Medulla oblongata (tissue), 1 donor: ENCODE measurements at regions not wholly inside any gene's neighbourhood (a gene's known extent, or its start where the extent isn't known, plus 50 kb on each side); places are given as distances from the start of the nearest gene placed in this dataset.
"Not testable (repeated sequence)": the region's sequence is repeated elsewhere in the genome, so short reads cannot be mapped to it uniquely, and the experiment has no call there.

Source experiments
- DNase-seq: peaks from one replicate; pipeline ENCODE4 v3.0.0-alpha.2; 2015; ENCODE audit errors: extremely low spot score

DNA sequence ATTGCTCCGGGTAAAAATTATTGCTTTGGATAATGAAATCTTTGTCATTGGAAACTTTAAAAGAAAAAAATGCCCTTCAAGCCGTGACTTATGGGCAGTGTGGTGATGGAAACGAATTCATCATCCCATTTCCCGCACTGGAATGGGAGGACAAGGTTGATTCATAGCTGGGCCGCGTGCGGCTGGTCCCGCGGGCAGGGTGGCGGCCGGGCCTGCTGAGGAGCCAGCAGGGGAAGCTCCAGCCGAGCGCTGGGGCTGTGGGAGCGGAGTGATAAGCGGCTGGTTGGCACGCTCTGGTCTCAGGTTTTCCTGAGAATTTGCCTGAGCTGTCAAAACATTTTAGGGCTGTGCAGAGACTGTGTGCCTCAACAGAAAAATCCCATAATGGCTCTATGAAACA lies 351.7 kb downstream of the CDC5L start:
- no peak for DNase-seq

DNA sequence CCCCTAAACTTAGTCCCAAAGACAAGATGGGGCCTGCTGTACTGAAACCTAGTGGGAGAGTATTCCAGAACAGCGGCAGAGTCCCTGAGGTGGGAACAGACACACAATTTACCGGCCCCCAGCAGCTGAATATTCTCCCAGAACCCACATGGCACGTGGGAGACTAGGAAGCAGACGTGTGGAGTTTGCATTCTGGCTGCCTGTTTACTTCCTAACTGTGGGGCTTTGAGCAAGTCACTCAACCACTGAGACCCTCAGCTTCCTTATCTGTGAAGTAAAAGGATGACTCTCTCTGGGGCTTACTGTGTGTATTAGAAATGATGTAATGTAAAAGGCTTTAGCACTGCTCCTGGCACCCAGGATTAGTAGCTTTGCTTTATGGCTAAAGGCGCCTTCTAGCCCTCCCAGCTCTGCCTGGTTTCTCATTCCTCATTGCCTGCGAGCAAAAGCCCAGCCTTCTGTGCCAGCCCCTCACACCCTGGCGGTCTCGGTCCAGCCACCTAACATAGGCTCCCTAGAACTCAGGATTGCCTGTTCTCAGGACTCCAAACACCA lies 353.1 kb downstream of the CDC5L start:
- DNase-seq = no peak

DNA sequence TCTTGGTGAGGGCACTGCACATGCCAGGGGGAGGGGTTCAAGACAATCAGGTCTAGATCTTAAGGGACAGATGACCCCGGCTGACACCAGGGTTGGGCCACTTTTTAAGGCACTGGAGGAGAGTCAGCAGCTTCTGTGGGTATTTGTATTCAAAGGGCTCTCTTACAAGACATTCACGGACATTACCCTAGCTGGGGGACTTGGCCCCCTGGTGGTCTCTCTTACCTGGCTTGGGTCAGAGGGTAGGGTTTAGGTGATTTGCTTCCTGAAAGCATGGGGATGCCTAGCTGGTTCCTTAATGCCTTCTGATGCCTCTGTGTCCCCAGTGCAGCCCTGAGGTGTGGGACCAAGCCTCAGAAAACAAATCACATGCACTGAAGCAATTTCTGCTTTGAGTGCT lies 354.7 kb downstream of the CDC5L start:
- no peak for DNase-seq

DNA sequence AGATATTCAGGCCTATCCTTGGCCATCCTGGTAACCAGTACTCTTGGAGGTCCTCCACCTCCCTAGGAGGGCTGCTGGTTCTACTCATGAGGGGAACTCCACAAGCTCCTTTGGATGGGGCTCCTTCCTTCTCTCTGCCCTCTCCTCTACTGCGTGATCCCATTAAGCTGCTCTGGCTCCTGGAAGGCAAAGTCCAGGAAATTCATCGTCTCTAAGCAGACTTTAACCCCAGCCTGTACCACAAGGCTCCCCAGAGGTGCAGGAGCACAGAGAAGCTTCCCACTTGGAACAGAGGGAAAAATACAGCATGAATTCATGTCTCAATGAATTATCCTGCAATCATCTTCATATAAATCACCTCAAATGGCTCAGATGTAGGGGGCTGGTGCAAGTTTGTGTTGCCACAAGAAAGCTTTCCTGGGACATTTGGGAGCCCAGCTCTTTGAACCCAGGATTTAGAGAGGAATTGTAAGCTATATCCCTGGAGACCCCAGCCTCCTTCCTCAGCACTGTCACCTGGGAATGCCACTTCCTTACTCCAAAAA lies 355.4 kb downstream of the CDC5L start:
- no peak for DNase-seq

DNA sequence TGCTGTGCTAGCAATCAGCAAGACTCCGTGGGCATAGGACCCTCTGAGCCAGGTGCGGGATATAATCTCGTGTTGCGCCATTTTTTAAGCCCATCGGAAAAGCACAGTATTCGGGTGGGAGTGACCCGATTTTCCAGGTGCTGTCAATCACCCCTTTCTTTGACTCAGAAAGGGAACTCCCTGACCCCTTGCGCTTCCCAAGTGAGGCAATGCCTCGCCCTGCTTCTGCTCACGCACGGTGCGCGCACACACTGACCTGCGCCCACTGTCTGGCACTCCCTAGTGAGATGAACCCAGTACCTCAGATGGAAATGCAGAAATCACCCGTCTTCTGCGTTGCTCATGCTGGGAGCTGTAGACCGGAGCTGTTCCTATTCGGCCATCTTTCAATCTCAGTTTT lies 372.6 kb downstream of the CDC5L start:
- DNase-seq = not testable (repeated sequence)

DNA sequence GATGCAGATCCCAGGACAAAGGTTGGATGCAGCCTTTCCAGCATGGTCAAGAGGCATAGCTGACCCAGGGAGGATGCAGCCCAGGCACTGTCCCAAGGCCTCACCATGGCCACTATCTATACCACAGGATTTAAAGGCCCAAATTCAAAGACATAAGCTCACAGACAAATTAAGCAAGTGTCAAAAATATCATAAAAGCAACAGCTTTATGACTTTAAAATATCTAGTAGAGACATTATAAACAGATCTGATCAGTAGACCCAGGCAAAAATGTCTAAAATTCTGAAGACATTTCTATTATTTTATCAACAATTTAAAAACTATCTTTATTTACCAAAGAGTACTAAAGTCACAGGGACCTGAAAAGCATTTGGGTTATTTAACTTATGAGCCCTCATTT lies 373.5 kb downstream of the CDC5L start:
- DNase-seq = no peak

DNA sequence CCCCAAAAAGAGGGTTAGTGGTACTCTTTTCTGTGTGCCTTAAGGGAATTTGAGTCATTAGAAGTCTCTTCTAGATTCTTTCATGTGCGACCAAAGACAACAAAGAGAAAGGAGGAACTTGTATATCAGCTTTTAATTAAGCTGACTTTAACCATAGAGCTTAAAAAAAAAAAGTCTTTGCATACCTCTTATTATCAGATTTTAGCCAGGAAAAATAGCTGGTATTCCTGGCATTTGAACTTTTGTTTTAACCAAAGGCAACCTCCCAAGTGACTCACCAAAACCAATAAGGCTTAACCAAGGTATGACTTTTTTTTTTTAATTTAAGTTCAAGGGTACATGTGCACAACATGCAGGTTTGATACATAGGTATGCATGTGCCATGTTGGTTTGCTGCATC lies 375.0 kb downstream of the CDC5L start:
- no peak for DNase-seq

DNA sequence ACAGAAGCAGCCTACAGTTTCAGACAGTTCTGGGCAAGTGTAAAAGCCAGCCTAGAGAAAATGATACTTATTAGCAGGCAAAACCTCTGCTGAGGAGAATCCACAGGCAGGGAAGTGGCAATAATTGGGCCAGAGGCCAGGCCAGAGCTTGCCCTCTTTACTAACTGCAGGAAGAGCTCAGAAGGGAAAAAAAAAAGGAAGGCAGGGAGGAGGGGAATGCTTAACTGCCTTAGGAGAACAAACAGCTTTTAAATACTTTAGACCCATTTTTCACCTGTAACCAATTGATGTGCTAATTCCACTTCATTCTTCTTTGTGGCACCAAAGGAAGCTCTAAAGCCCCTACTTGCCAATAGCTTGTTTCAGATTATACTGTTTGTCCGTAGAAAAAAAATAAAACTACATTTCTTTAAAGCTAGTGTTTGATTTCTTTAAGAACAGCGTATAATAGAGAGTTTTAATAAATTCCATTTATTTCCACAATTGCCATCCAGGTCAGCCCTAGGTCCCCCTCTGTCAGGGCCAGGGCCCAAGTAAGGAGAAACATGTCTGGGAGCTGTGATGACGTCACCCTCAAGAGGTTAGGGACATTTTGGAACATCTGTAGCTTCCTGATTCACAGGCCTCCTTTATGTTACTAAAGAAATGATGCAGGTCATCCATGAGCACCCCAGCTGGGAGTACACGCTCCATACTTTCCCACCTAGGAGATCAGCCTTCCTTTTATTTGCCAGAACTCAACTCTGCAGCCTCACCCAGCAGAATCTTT lies 384.3 kb downstream of the CDC5L start:
- DNase-seq = peak; percentile 49

DNA sequence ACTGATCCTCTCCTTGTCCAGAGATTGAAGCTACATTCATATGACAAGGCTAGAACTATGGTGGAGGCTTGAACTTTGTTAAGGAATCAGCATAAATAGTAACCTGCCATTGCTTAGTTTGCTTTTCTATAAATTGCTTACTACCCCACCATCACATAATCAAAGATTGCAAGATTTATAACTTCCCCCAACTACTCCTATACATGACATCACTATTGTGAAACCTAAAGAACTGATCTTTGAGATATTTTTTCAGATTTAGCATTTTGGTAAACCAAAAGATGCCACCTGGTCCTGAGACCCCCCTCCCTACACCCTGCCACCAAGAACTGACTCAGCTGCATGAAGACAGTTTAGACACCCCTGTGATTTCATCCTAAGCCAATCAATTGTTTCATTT lies 385.3 kb downstream of the CDC5L start:
- DNase-seq = no peak

DNA sequence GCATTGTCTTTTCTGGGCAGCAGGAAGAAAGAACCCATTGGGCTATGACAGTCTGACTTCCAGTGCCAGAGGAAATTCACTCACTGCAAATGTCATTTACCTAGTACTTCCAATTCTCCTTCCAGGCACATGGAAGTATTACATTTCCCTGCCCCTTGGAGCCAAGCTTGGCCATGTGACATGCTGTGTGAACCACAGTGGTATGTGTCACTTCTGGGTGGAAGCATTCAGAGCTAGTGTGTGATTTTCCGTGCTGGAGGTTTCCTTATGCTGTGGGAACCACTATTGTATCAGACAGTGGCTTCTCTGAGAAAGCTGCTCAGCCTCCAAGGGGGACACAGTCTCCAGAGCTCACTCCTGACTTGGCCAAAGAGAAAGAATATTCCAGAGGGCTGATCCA lies 387.6 kb downstream of the CDC5L start:
- DNase-seq = no peak

DNA sequence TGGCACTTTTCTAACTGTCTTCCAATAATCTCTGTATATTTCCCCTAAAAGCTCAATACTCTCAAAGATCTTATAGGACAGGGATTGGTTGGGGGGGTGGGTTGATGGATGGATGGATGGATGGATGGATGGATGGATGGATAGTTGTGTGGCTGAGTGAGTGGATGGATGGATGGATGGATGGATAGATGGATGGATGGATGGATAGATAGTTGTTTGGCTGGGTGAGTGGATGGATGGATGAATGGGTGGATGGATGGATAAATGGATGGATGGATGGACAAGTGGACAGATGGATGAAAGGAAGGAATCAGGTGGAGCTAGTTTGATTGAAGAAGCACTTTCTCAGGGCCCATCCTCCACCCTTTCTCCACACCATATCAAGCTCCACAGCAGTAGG lies 388.8 kb downstream of the CDC5L start:
- no peak for DNase-seq

DNA sequence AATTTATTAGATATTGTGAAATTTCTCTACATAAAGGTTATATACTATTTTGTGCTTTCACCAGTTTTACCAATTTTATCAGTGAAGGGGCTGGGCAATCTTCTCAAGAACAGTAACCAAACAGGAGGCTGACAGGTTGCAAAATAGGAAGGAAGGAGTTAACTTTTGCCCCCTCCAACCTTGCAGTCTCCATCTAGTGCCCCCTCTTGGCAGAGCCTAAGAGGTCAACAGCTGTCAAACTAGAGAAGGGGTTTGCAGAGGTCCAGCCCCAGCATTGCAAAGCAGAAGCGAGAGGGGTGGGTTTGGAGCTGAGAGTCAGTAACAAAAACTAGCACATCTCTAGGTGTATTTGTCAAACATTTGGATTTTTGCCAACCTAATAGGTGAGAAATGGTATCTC lies 391.0 kb downstream of the CDC5L start:
- no peak for DNase-seq
